NCI-H82 (cell line): ENCODE measurements at regions not wholly inside any gene's neighbourhood (a gene's known extent, or its start where the extent isn't known, plus 50 kb on each side); places are given as distances from the start of the nearest gene placed in this dataset.

Experiments
- DNase-seq: peaks from one replicate; lab custom pipeline; 2025; lab: John Stamatoyannopoulos, UW

DNA sequence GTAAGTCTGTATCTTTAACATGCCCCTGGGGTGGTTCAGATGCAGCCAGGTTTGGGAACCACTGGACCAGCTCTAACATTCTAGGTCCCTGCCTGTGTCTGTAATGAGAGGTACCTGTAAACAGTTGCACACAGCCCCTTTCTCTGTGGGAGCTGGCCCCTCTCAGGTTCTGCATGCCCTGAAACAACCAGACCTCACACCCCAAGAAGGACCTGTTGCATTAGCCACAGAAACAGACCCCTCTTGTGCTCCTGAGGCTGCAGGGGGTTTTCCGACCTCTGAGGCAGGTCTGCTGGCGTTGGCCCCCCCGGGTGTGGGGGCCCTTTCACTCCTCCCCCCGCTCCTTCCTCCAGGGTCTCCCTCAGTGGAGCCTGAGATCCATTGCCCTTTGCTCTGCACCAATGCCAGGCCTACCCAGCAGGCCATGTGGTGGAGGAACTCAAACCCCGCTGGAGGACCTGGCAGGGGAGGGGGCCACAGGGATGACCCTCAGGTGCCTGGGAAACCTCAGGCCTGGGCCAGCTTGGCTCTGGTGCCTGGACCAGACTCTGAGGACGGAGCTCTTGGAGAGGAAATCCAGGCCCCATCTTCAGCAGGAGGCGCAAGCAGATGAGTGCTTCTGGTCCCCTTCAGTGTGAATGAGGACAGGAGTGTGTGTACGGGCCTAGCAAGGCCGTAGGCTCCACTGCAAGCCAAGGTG, 61.4 kb upstream of the PJA1 start:
- no peak for DNase-seq

DNA sequence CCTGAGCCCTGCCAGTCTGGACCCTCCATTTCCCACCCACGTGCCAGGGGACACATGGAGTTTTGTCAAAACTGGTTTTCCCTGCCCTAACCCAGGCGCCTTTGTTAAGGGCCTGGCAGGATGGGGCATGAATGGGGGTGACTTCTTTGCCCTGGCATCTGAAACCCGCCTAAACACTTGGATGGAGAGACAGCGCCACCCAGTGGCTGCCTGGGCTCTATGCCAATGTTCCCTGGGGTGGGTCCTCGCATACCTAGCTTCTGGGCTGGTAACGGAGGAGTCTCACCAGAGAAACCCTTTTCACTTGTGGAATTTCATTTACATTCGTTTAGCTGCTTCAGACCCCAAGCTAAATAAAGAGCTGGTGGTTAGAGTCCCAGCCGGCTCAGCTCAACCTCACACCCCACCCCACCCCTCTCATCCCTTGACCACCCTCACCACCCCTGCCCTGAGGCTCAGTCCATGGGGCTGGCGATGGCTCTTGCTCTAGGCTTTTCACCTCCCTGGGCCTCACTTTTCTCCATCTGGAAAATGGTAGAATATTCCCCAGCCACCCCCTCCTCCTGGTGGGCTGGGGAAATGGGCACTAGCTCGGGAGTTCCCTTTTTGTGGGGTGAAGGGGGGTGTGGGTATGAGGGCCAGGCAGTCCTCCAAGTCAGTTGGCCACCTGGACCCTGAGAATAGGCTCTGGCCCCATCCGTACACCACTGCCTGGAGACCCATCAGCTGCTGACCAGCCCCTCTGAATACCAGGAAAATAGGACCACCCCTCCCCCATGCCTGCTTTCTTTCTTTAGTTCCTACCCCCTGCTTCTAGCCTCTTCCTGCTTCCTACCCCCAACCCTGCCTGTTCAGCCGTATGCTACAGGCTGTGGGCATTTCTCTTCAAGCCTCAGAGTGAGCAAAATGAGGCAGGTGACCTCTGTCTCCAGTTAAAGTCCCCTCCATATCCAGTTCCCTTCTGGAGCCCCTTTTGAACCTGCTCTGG, 57.1 kb upstream of the PJA1 start:
- DNase-seq: peak; percentile 83

GRCh38 chrX:69221239-69222102, 56.2 kb upstream of the PJA1 start:
- DNase-seq: no peak

GRCh38 chrX:69218407-69218997, 53.2 kb upstream of the PJA1 start:
- no peak for DNase-seq

DNA sequence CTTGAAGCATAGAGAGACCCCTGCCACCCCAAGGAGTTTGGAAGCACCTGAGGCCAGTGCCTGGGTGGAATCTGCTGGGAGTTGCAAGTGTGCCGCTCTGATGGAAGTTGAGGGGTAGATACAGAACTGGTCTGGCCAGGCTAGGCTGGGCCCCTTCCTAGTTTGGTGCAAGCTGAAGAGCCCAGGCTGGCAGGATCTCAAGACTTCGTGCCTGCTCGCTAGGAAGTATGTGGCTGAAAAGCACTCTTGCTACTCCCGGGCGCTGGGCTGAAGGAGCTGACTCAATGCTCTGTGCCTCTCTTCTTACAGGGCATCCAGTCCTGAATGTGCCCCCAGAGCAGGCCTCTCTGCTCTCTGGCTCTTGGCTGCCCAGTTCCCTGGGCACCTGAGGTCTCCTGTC, 51.7 kb upstream of the PJA1 start:
- DNase-seq: no peak

GRCh38 chrX:69216446-69216845, 51.2 kb upstream of the PJA1 start:
- no peak for DNase-seq

GRCh38 chrX:69215161-69215875, 50.1 kb upstream of the PJA1 start:
- DNase-seq: no peak
